HepG2 (cell line): ENCODE measurements at regions not wholly inside any gene's neighbourhood (a gene's known extent, or its start where the extent isn't known, plus 50 kb on each side); places are given as distances from the start of the nearest gene placed in this dataset.

Experiments
- AGO1 ChIP-seq: fragments of 200-400 bp; formaldehyde crosslinking; IDR thresholded peaks from 2 replicates; pipeline ENCODE4 v1.6.1; 2017; ENCODE audit warnings: mild to moderate bottlenecking, low read depth, low read length, moderate library complexity; ENCODE audit not compliant: poor library complexity, severe bottlenecking
- ATRX ChIP-seq: sonication (generic); formaldehyde crosslinking; IDR thresholded peaks from 2 replicates; pipeline ENCODE4 v1.4.0; 2020; ENCODE audit warnings: missing genetic modification reagents, borderline replicate concordance
- BORCS8-MEF2B ChIP-seq: sonication (generic); formaldehyde crosslinking; IDR thresholded peaks from 2 replicates; pipeline ENCODE4 v1.8.0; 2022; ENCODE audit warnings: mild to moderate bottlenecking, missing genetic modification reagents
- CBFB ChIP-seq: sonication (generic); formaldehyde crosslinking; IDR thresholded peaks from 2 replicates; pipeline ENCODE4 v1.4.0; 2020; ENCODE audit warnings: missing genetic modification reagents
- GRHL1 ChIP-seq: sonication (generic); formaldehyde crosslinking; conservative IDR thresholded peaks from 2 replicates; pipeline ENCODE4 v1.8.0; 2022; ENCODE audit warnings: missing genetic modification reagents
- HINFP ChIP-seq: sonication (generic); formaldehyde crosslinking; IDR thresholded peaks from 2 replicates; pipeline ENCODE4 v1.4.0; 2020; ENCODE audit warnings: low read depth, mild to moderate bottlenecking, missing genetic modification reagents
- LCORL ChIP-seq, 2 experiments: fragments of 450-650 bp in 1 of 2; sonication (generic) in 1 of 2; formaldehyde crosslinking in 1 of 2; IDR thresholded peaks; 2 replicates each; pipeline versions ENCODE4 v1.5.0 to v1.6.1; 2017 to 2020; ENCODE audit warnings: antibody characterized with exemption in 1 of 2, missing genetic modification reagents in 1 of 2
- MEIS2 ChIP-seq: sonication (generic); formaldehyde crosslinking; IDR thresholded peaks from 2 replicates; pipeline ENCODE4 v1.9.0; 2021; ENCODE audit warnings: mild to moderate bottlenecking, missing genetic modification reagents
- MLLT10 ChIP-seq: sonication (generic); formaldehyde crosslinking; IDR thresholded peaks from 2 replicates; pipeline ENCODE4 v1.4.0; 2020; ENCODE audit warnings: missing genetic modification reagents
- MTF1 ChIP-seq: sonication (generic); formaldehyde crosslinking; IDR thresholded peaks from 2 replicates; pipeline ENCODE4 v1.5.0; 2020; ENCODE audit warnings: missing genetic modification reagents
- POGK ChIP-seq: sonication (generic); formaldehyde crosslinking; conservative IDR thresholded peaks from 2 replicates; pipeline ENCODE4 v1.8.0; 2022; ENCODE audit warnings: mild to moderate bottlenecking, moderate library complexity, missing genetic modification reagents
- SMAD9 ChIP-seq: sonication (generic); formaldehyde crosslinking; IDR thresholded peaks from 2 replicates; pipeline ENCODE4 v1.5.1; 2020; ENCODE audit warnings: mild to moderate bottlenecking, missing genetic modification reagents
- UBTF ChIP-seq: sonication (generic); formaldehyde crosslinking; IDR thresholded peaks from 2 replicates; pipeline ENCODE4 v1.4.0; 2020; ENCODE audit warnings: mild to moderate bottlenecking, missing genetic modification reagents
- ZBTB37 ChIP-seq: sonication (generic); formaldehyde crosslinking; IDR thresholded peaks from 2 replicates; pipeline ENCODE4 v1.4.0; 2020; ENCODE audit warnings: mild to moderate bottlenecking, missing genetic modification reagents
- ZKSCAN5 ChIP-seq: sonication (generic); formaldehyde crosslinking; IDR thresholded peaks from 2 replicates; pipeline ENCODE4 v1.5.1; 2020; ENCODE audit warnings: mild to moderate bottlenecking, missing genetic modification reagents
- ZNF441 ChIP-seq: sonication (generic); formaldehyde crosslinking; IDR thresholded peaks from 2 replicates; pipeline ENCODE4 v1.7.0; 2021; ENCODE audit warnings: missing genetic modification reagents, borderline replicate concordance
- ZNF773 ChIP-seq: sonication (generic); formaldehyde crosslinking; IDR thresholded peaks from 2 replicates; pipeline ENCODE4 v1.4.0; 2020; ENCODE audit warnings: missing genetic modification reagents, borderline replicate concordance

GRCh38 chr20:50390685-50391443 is 119.3 kb upstream of the PTPN1 start (continued):
- TF ChIP-seq MLLT10 (no peak), UBTF (no peak; the same call in 1 of the 2 replicates), HINFP (CRISPR knock-in tag) (no peak), LCORL (IDR thresholded peaks at IDR 0.05) (no peak), LCORL (CRISPR knock-in tag; IDR thresholded peaks at IDR 0.05) (no peak), SMAD9 (CRISPR knock-in tag) (no peak), BORCS8-MEF2B (0 out of 2 replicates have a peak, but pooled peaks have one; percentile 37), ATRX (CRISPR knock-in tag) (no peak), CBFB (CRISPR knock-in tag) (no peak), MEIS2 (CRISPR knock-in tag) (no peak), AGO1 (no peak), ZKSCAN5 (CRISPR knock-in tag) (no peak), GRHL1 (no peak), MTF1 (CRISPR knock-in tag) (no peak), ZNF441 (CRISPR knock-in tag) (no peak), ZNF773 (no peak), POGK (CRISPR knock-in tag) (no peak), ZBTB37 (CRISPR knock-in tag) (no peak)
